PC-3 (cell line): ENCODE measurements at regions not wholly inside any gene's neighbourhood (a gene's known extent, or its start where the extent isn't known, plus 50 kb on each side); places are given as distances from the start of the nearest gene placed in this dataset.

Source experiments
- CTCF ChIP-seq: fragments of 300-600 bp; sonication (generic); conservative IDR thresholded peaks from 2 replicates; pipeline ENCODE4 v1.5.1; 2017; ENCODE audit warnings: antibody characterized with exemption, low read depth, mild to moderate bottlenecking, low read length
- EZH2 ChIP-seq: fragments of 300-600 bp; sonication (generic); IDR thresholded peaks from one replicate; pipeline ENCODE4 v1.6.1; 2017; ENCODE audit warnings: antibody characterized with exemption, mild to moderate bottlenecking, low read length; ENCODE audit not compliant: unreplicated experiment
- EZH2phosphoT487 ChIP-seq: fragments of 300-600 bp; sonication (generic); IDR thresholded peaks from 2 replicates; pipeline ENCODE4 v1.6.1; 2018; ENCODE audit warnings: mild to moderate bottlenecking, antibody characterized with exemption, low read length, borderline replicate concordance

GRCh38 chr3:64427671-64428070, 202.4 kb upstream of the PRICKLE2 start:
- no peak for TF ChIP-seq CTCF
- no peak for TF ChIP-seq EZH2
- TF ChIP-seq EZH2phosphoT487, result no peak
